ENCODE measurements at regions not wholly inside any gene's neighbourhood (a gene's known extent, or its start where the extent isn't known, plus 50 kb on each side); places are given as distances from the start of the nearest gene placed in this dataset.

- no peak for DNase-seq (ENCODE audit: extremely low read depth in 1 of 11, low read depth in 9 of 11, low spot score in 4 of 11)
Observed at GRCh38 chr5:67305401-67305800, 108.8 kb upstream of the CD180 start.

GRCh38 chr5:67303356-67303755 is 106.8 kb upstream of the CD180 start:
- no peak for DNase-seq (ENCODE audit: extremely low read depth in 1 of 11, low read depth in 9 of 11, low spot score in 4 of 11)

GRCh38 chr5:67301285-67301903 is 104.8 kb upstream of the CD180 start:
- no peak for DNase-seq (ENCODE audit: extremely low read depth in 1 of 11, low read depth in 9 of 11, low spot score in 4 of 11)

- no peak for DNase-seq (ENCODE audit: extremely low read depth in 1 of 11, low read depth in 9 of 11, low spot score in 4 of 11)
Observed at GRCh38 chr5:67300326-67300725, 103.7 kb upstream of the CD180 start.

GRCh38 chr5:67299231-67299735 is 102.7 kb upstream of the CD180 start:
- DNase-seq (ENCODE audit: extremely low read depth in 1 of 11, low read depth in 9 of 11, low spot score in 4 of 11) = no peak

- no peak for DNase-seq (ENCODE audit: extremely low read depth in 1 of 11, low read depth in 9 of 11, low spot score in 4 of 11)
Observed at GRCh38 chr5:67297802-67298532, 101.4 kb upstream of the CD180 start.

GRCh38 chr5:67297376-67297775 is 100.8 kb upstream of the CD180 start:
- no peak for DNase-seq (ENCODE audit: extremely low read depth in 1 of 11, low read depth in 9 of 11, low spot score in 4 of 11)

GRCh38 chr5:67294266-67294938 is 97.8 kb upstream of the CD180 start:
- no peak for DNase-seq (ENCODE audit: extremely low read depth in 1 of 11, low read depth in 9 of 11, low spot score in 4 of 11)

GRCh38 chr5:67293226-67293625 is 96.6 kb upstream of the CD180 start:
- DNase-seq (ENCODE audit: extremely low read depth in 1 of 11, low read depth in 9 of 11, low spot score in 4 of 11) = no peak

- DNase-seq (ENCODE audit: extremely low read depth in 1 of 11, low read depth in 9 of 11, low spot score in 4 of 11) = no peak
Observed at GRCh38 chr5:67292201-67292940, 95.8 kb upstream of the CD180 start.

- no peak for DNase-seq (ENCODE audit: extremely low read depth in 1 of 11, low read depth in 9 of 11, low spot score in 4 of 11)
Observed at GRCh38 chr5:67291671-67292070, 95.1 kb upstream of the CD180 start.

GRCh38 chr5:67291066-67291465 is 94.5 kb upstream of the CD180 start:
- DNase-seq (ENCODE audit: extremely low read depth in 1 of 11, low read depth in 9 of 11, low spot score in 4 of 11) = no peak

- no peak for DNase-seq (ENCODE audit: extremely low read depth in 1 of 11, low read depth in 9 of 11, low spot score in 4 of 11)
Observed at GRCh38 chr5:67290655-67291054, 94.1 kb upstream of the CD180 start.

- no peak for DNase-seq (ENCODE audit: extremely low read depth in 1 of 11, low read depth in 9 of 11, low spot score in 4 of 11)
Observed at GRCh38 chr5:67289763-67290521, 93.3 kb upstream of the CD180 start.

- DNase-seq (ENCODE audit: extremely low read depth in 1 of 11, low read depth in 9 of 11, low spot score in 4 of 11) = no peak
Observed at GRCh38 chr5:67287510-67288268, 91.1 kb upstream of the CD180 start.

- DNase-seq (ENCODE audit: extremely low read depth in 1 of 11, low read depth in 9 of 11, low spot score in 4 of 11) = no peak
Observed at GRCh38 chr5:67286006-67286405, 89.4 kb upstream of the CD180 start.

GRCh38 chr5:67283988-67284487 is 87.4 kb upstream of the CD180 start:
- DNase-seq (ENCODE audit: extremely low read depth in 1 of 11, low read depth in 9 of 11, low spot score in 4 of 11) = no peak
